Activated CD8-positive, alpha-beta T cell treated with anti-CD3 and anti-CD28 coated beads for 36 hours (primary cell): ENCODE measurements at regions not wholly inside any gene's neighbourhood (a gene's known extent, or its start where the extent isn't known, plus 50 kb on each side); places are given as distances from the start of the nearest gene placed in this dataset.
"Not testable (repeated sequence)": the region's sequence is repeated elsewhere in the genome, so short reads cannot be mapped to it uniquely, and the experiment has no call there.

ENCODE experiments used
- ATAC-seq: fragments of 200-7000 bp; cut with Tn5 transposase; one replicate; pipeline ENCODE4 v1.10.0; 2021; ENCODE audit warnings: mild to moderate bottlenecking, moderate library complexity
- CTCF ChIA-PET: fragments of 350-600 bp; sonication (Branson Sonifier 250); formaldehyde crosslinking; loops from one replicate; lab custom pipeline; 2021; ENCODE audit warnings: antibody characterized with exemption; lab: Charles Lee
- POLR2A ChIA-PET: fragments of 350-600 bp; sonication (Branson Sonifier 250); formaldehyde crosslinking; loops from one replicate; lab custom pipeline; 2021; ENCODE audit warnings: antibody characterized with exemption; lab: Charles Lee
- DNase-seq: peaks from one replicate; pipeline ENCODE4 v3.0.0-alpha.2; 2020
- H3K27ac Mint-ChIP-seq: one replicate; pipeline ENCODE4 v1.8.0; 2021; ENCODE audit warnings: mild to moderate bottlenecking, mixed read lengths
- H3K27me3 Mint-ChIP-seq: one replicate; pipeline ENCODE4 v1.8.0; 2021; ENCODE audit warnings: mixed read lengths
- H3K36me3 Mint-ChIP-seq: one replicate; pipeline ENCODE4 v1.8.0; 2021; ENCODE audit warnings: low read depth, mixed read lengths
- H3K4me1 Mint-ChIP-seq: one replicate; pipeline ENCODE4 v1.8.0; 2021; ENCODE audit warnings: low read depth, mixed read lengths
- H3K4me3 Mint-ChIP-seq: one replicate; pipeline ENCODE4 v1.8.0; 2021; ENCODE audit warnings: mild to moderate bottlenecking, moderate library complexity, mixed read lengths
- H3K9me3 Mint-ChIP-seq: one replicate; pipeline ENCODE4 v1.8.0; 2021; ENCODE audit warnings: mixed read lengths
- CTCF ChIP-seq: fragments of 200-600 bp; IDR thresholded peaks from one replicate; pipeline ENCODE4 v1.8.0; 2022; ENCODE audit warnings: antibody characterized with exemption, mild to moderate bottlenecking
- intact Hi-C: fragments of 100-400 bp; cut with micrococcal nuclease; formaldehyde crosslinking; loops from one replicate; pipeline ENCODE4 v1.10.0; 2022

GRCh38 chr11:25790396-25790795 lies 541.5 kb upstream of the ANO3 start:
- Mint-ChIP-seq H3K4me3 (no peak overlapping the region), H3K27me3 (no peaks in the 10 kb centered on the region)
- intact Hi-C loops = no loop called here

GRCh38 chr11:25793637-25794036 lies 538.3 kb upstream of the ANO3 start:
- ATAC-seq = no peak
- Mint-ChIP-seq H3K27ac (no peak overlapping the region), H3K4me1 (no peaks in the 10 kb centered on the region), H3K9me3 (peaks cover 2% of the 10 kb centered on the region), H3K4me3 (no peak overlapping the region), H3K36me3 (no peaks in the 10 kb centered on the region), H3K27me3 (no peaks in the 10 kb centered on the region)
- DNase-seq = no peak
- no peak for TF ChIP-seq CTCF
- CTCF ChIA-PET = no interaction called here
- intact Hi-C loops = no loop called here
- POLR2A ChIA-PET = no interaction called here

More at GRCh38 chr11:25790396-25790795, 541.5 kb upstream of the ANO3 start:
- no peak for TF ChIP-seq CTCF
- H3K4me1 Mint-ChIP-seq = no peaks in the 10 kb centered on the region
- CTCF ChIA-PET = no interaction called here
- H3K36me3 Mint-ChIP-seq = no peaks in the 10 kb centered on the region
- POLR2A ChIA-PET = no interaction called here
- peaks cover 3% of the 10 kb centered on the region for H3K9me3 Mint-ChIP-seq
- DNase-seq = no peak
- ATAC-seq = no peak
- no peak overlapping the region for H3K27ac Mint-ChIP-seq

- intact Hi-C loops = no loop called here
- Mint-ChIP-seq H3K27ac (no peak overlapping the region), H3K4me3 (no peak overlapping the region), H3K36me3 (no peaks in the 10 kb centered on the region), H3K27me3 (no peaks in the 10 kb centered on the region), H3K4me1 (no peaks in the 10 kb centered on the region), H3K9me3 (peaks cover 2% of the 10 kb centered on the region)
- DNase-seq (no peak), ATAC-seq (no peak)
- TF ChIP-seq CTCF = no peak
- CTCF ChIA-PET = no interaction called here
- POLR2A ChIA-PET = no interaction called here
These were observed 537.1 kb upstream of the ANO3 start for GRCh38 chr11:25794804-25795203.

GRCh38 chr11:25816411-25816810 lies 515.5 kb upstream of the ANO3 start:
- POLR2A ChIA-PET = no interaction called here
- CTCF ChIA-PET = no interaction called here
- Mint-ChIP-seq H3K27me3 (no peaks in the 10 kb centered on the region), H3K4me3 (no peak overlapping the region), H3K36me3 (no peaks in the 10 kb centered on the region), H3K27ac (no peak overlapping the region), H3K9me3 (peaks cover 2% of the 10 kb centered on the region), H3K4me1 (no peaks in the 10 kb centered on the region)
- no peak for DNase-seq
- no peak for TF ChIP-seq CTCF
- intact Hi-C loops = no loop called here
- no peak for ATAC-seq

- no peak for TF ChIP-seq CTCF
- Mint-ChIP-seq H3K36me3 (no peaks in the 10 kb centered on the region), H3K9me3 (peaks cover 2% of the 10 kb centered on the region), H3K27ac (no peak overlapping the region), H3K27me3 (no peaks in the 10 kb centered on the region), H3K4me3 (no peak overlapping the region), H3K4me1 (no peaks in the 10 kb centered on the region)
- POLR2A ChIA-PET = no interaction called here
- CTCF ChIA-PET = no interaction called here
- no peak for DNase-seq
- ATAC-seq = no peak
- intact Hi-C loops = no loop called here
These were observed 507.2 kb upstream of the ANO3 start for GRCh38 chr11:25824688-25825087.

- H3K4me1 Mint-ChIP-seq, H3K27me3 Mint-ChIP-seq, H3K4me3 Mint-ChIP-seq, POLR2A ChIA-PET, H3K36me3 Mint-ChIP-seq, ATAC-seq, intact Hi-C loops, CTCF ChIA-PET, H3K9me3 Mint-ChIP-seq, DNase-seq, H3K27ac Mint-ChIP-seq: not testable (repeated sequence)
These were observed 500.4 kb upstream of the ANO3 start for GRCh38 chr11:25831485-25831884.
